HG02623 (cell line): ENCODE measurements at regions not wholly inside any gene's neighbourhood (a gene's known extent, or its start where the extent isn't known, plus 50 kb on each side); places are given as distances from the start of the nearest gene placed in this dataset.
"Not testable (repeated sequence)": the region's sequence is repeated elsewhere in the genome, so short reads cannot be mapped to it uniquely, and the experiment has no call there.

Experiments
- ATAC-seq: cut with Tn5 transposase; IDR thresholded peaks from one replicate; pipeline ENCODE4 v1.9.1; 2021; ENCODE audit warnings: moderate library complexity; ENCODE audit not compliant: unreplicated experiment

DNA sequence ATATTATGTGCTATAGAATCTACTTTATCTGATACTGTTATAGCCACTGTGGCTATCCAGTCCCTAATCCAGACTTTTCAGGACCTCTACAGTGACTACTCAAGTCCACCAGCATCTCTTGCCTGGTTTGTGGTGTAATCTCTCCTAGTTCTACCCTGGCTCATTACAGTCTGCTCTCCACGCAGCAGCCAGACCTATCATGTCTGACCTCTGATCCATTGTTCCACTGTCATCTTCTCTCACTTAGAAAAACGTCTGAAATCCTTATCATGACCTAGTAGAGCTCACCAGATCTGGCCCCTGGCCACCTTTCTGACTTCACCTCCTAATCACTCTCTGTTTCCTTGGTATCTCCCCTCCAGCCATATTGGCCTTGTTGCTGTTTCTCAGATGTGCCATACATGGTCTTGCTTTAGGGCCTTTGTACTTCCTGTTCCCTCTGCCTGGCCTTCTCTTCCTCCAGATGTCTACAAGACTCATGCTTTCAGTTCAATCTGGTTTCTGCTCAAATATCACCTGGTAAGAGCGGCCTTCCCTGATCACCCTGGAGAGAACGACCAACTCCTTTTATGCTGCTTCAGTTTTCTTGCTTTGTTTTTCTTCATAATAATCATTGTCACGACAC is 475.5 kb downstream of the AACS start:
- ATAC-seq: no peak

GRCh38 chr12:125544960-125545359 is 479.7 kb downstream of the AACS start:
- ATAC-seq: no peak

DNA sequence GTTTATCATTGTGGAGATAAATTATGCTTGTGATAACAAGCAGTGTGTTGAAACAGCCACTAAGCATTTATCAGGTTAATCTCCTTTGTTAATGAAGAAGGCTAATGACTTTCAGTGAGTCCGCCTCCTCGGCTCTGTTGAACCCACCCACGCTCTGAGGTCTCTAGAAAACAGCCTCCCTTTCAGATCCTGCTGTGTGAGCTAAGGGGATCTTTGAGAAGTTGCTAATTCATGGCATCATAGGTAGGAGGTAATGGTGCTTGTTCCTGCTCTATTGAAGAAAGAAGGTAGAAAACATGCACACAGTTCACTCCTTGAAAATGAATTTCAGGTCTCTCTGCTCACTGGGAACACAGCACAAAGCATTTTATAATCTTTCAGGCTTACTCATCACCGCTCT is 483.9 kb downstream of the AACS start:
- ATAC-seq: no peak

DNA sequence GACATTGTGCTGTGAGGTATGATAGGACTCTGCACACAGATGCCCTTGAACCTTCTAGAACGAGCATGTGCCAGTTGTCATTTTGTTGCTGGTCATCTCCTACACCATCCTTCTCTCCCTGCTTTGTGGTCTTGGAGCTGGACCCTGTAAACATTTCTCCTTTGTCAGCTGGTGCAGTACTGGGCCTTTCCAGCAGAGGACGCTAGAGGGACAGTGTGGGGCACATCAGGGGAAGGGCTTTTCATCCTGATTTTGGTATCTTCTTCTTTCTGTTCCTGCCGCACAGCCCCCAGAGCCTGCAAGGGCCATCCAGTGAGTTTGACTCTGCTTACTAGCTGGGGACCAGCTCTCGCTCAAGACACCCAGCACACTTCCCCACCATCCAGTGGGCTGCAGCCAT is 484.6 kb downstream of the AACS start:
- no peak for ATAC-seq

DNA sequence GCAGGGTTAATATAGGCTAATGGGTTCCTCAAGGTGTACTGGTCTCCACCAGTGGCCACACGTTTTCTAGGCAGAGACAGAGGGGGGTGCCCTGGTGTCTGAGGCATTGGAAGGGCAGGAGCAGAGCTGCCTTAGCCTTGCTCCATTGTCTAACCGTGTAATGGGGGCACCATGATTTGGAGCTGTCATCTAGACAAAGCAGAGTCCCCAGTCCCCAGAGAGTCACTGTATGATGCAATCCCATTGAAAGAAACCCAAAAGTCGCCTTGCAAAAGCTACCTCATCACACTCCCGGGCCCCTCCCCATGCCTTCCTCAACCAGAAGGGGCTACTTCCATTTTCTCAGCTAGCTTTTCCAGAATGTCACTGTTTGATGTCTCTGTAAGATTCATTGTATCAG is 487.1 kb downstream of the AACS start:
- no peak for ATAC-seq

- ATAC-seq: not testable (repeated sequence)
Observed at GRCh38 chr12:125561008-125561407, 495.8 kb downstream of the AACS start.

DNA sequence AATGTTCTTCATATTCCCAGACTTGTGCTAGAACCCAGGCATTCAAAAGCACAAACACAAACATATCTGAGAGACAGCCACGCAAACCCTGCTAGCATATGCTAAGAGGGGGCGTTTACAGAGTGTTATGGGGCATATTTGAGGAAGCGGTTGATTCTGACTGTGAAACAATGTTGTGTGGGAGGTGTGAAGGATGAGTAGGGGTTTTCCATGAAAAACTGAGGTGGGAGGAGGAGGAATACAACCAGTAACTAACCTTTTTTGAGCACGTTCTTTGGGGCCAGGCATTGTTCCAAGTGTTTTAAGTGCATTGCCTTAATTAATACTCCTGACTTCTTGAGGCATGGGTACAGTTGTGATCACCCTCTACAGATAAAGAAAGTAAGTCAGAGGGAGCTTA is 499.5 kb downstream of the AACS start:
- ATAC-seq: no peak

DNA sequence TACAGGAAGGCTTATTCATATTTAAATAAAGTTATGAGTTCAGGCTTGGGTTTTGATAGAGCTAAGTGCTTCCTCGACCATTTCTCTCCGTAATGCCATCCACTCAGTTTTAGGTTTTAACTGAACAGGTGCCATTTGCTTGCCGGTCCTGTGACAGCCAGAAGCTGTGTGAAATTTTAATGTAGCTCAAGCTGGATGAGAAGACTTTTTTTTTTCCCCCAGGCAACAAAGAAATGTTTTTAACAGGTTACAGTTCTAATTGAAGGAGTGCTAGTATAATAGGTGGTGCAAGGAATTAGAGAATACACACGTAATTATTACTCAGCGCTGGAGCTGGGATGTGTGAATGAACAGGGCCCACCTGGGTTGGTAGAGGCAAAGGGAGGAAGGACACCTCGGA is 502.3 kb downstream of the AACS start:
- no peak for ATAC-seq

DNA sequence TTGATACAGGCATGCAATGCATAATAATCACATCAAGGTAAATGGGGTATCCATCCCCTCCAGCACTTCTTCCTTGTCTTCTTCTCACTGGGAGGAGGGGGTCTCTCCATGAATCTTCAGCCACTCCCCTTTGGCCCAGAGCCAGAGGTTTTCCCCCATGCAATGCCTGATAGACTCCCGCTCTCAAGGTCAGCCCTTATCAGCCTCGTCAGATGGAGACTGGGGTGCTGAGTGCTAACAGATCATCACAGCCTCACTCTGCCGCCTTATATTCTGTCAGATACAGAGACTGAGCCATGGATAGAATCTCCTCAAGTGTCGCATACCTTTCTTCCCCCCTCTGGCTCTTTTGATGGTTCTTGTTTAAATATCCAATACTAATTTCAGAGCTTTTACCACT is 503.1 kb downstream of the AACS start:
- no peak for ATAC-seq

DNA sequence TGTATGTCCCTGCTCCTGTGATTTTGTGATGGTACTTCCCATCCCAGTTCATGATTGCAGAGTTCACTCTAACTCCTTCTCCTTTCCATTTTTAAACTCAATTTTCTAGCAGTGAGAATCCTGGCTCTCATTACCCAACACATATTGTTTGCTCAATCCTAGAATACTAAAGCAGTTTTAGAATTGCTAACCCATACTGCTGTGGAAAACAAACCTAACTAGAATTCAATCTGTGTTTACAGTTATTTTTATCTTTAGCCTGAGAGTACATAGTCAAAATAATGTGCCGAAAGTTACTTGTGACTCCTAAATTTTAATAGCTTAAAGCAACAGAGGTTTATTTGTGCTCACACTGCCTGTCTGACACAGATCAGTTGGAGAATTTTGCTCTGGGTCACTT is 508.0 kb downstream of the AACS start:
- no peak for ATAC-seq

GRCh38 chr12:125577334-125577733 is 512.1 kb downstream of the AACS start:
- no peak for ATAC-seq

- no peak for ATAC-seq
Observed at GRCh38 chr12:125579916-125580315, 514.7 kb downstream of the AACS start.

- ATAC-seq: no peak
Observed at GRCh38 chr12:125583071-125583470, 517.8 kb downstream of the AACS start.

GRCh38 chr12:125586441-125586840 is 521.2 kb downstream of the AACS start:
- no peak for ATAC-seq

DNA sequence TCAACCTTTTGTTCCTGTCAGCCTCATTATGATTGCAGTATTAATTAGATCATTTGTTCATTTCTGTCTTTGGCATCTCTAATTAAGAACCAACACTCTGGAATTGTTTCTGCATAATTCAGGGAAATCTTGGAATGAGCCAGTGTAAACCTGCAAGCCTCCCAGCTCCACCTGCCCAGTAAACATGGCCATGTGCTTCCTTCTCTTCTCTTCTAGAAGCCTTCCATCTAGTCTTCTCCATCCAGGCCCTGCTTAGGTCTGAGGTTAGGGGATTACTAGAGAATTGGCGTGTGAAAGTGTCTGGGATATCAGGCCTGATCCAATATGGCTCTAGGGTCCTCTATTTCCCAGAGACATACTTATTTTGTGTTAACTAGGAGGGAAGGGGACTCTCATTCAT is 528.0 kb downstream of the AACS start:
- no peak for ATAC-seq

GRCh38 chr12:125604976-125605375 is 539.7 kb downstream of the AACS start:
- no peak for ATAC-seq

GRCh38 chr12:125606312-125606711 is 541.1 kb downstream of the AACS start:
- no peak for ATAC-seq

- no peak for ATAC-seq
Observed at GRCh38 chr12:125610292-125610691, 545.1 kb downstream of the AACS start.

- ATAC-seq: no peak
Observed at GRCh38 chr12:125610971-125611370, 545.7 kb downstream of the AACS start.

DNA sequence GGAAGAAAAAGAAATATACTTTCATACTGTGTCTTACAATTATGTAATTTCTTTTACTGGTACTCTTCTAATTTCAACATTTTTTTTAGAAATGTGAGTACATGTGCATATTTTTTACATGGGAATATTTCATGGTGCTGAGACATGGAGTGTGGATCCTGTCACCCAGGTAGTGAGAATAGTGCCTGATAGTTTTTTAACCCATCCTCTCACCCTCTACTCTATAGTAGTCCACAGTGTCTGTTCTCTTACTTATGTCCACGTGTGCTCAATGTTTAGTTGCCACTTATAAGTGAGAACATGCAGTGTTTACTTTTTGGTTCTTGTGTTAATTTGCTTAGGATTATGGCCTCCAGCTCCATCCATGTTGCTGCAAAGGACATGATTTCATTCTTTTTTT is 548.8 kb downstream of the AACS start:
- ATAC-seq: no peak

DNA sequence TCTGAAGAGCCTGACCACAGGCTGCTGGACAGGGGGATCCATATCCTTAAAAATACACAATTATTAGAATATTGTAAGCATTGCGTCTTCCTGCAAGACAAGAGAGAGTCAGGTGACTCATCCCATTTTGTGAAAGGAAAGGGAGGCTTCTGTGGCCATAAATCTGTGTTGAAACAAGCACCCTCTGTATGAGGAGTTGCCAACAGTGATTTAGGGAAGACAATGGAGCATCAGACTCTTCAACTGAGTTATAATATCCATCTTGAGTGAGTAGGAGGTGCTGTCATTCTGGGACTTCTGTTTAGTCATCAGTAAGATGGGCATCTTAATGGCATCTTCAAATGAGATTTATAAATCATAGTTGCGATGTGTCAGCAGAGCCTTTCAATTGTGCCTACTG is 554.5 kb downstream of the AACS start:
- ATAC-seq: no peak

GRCh38 chr12:125633686-125634085 is 568.5 kb downstream of the AACS start:
- ATAC-seq: no peak

- no peak for ATAC-seq
Observed at GRCh38 chr12:125634813-125635212, 569.6 kb downstream of the AACS start.

DNA sequence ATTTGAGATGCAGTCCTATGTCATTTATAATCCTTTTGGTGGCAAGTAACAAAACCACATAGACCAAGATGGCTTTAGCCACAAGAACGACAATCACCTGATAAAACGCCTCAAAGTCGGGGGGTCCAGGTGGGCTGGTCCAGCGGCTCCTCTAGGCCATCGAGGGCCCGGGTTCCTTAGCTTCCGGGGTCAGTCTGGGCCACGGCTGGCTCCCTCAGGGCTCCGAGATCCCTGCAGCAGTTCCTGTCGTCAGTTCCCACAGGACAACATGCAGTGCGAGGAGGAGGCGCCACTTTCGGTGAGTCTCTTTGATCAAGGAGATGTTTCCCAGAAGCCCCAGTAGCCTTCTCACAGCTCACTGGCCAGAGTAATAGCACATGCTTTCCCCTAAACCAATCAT is 574.6 kb downstream of the AACS start:
- ATAC-seq: no peak
